Activated naive CD8-positive, alpha-beta T cell (primary cell): ENCODE measurements at regions not wholly inside any gene's neighbourhood (a gene's known extent, or its start where the extent isn't known, plus 50 kb on each side); places are given as distances from the start of the nearest gene placed in this dataset.
A peak's percentile ranks its signal among the peaks of the same experiment; 100 is the strongest.

ENCODE experiments used
- H3K27ac Mint-ChIP-seq: one replicate; pipeline ENCODE4 v1.8.0; 2021; ENCODE audit warnings: mixed read lengths
- H3K27me3 Mint-ChIP-seq: one replicate; pipeline ENCODE4 v1.8.0; 2021; ENCODE audit warnings: mixed read lengths
- H3K36me3 Mint-ChIP-seq: one replicate; pipeline ENCODE4 v1.8.0; 2021; ENCODE audit warnings: mixed read lengths
- H3K4me1 Mint-ChIP-seq: one replicate; pipeline ENCODE4 v1.8.0; 2021; ENCODE audit warnings: low read depth, mixed read lengths
- H3K4me3 Mint-ChIP-seq: one replicate; pipeline ENCODE4 v1.8.0; 2021; ENCODE audit warnings: mild to moderate bottlenecking, mixed read lengths
- H3K9me3 Mint-ChIP-seq: one replicate; pipeline ENCODE4 v1.8.0; 2021; ENCODE audit warnings: low read depth, mixed read lengths

GRCh38 chr2:9681427-9681817 is 50.6 kb upstream of the YWHAQ start:
- Mint-ChIP-seq H3K4me1 (peaks cover 4% of the 10 kb centered on the region), H3K27me3 (no peaks in the 10 kb centered on the region), H3K27ac (peak overlapping the region; percentile 64), H3K4me3 (no peak overlapping the region), H3K9me3 (no peaks in the 10 kb centered on the region), H3K36me3 (no peaks in the 10 kb centered on the region)

- peaks cover 4% of the 10 kb centered on the region for H3K4me1 Mint-ChIP-seq
- no peak overlapping the region for H3K4me3 Mint-ChIP-seq
- no peaks in the 10 kb centered on the region for H3K27me3 Mint-ChIP-seq
- no peak overlapping the region for H3K27ac Mint-ChIP-seq
- no peaks in the 10 kb centered on the region for H3K9me3 Mint-ChIP-seq
- H3K36me3 Mint-ChIP-seq, result no peaks in the 10 kb centered on the region
Observed at GRCh38 chr2:9685637-9686036, 54.8 kb upstream of the YWHAQ start.

GRCh38 chr2:9686061-9686460 is 55.3 kb upstream of the YWHAQ start:
- Mint-ChIP-seq H3K36me3 (no peaks in the 10 kb centered on the region), H3K27ac (no peak overlapping the region), H3K27me3 (no peaks in the 10 kb centered on the region), H3K4me1 (peaks cover 4% of the 10 kb centered on the region), H3K9me3 (no peaks in the 10 kb centered on the region), H3K4me3 (no peak overlapping the region)

DNA sequence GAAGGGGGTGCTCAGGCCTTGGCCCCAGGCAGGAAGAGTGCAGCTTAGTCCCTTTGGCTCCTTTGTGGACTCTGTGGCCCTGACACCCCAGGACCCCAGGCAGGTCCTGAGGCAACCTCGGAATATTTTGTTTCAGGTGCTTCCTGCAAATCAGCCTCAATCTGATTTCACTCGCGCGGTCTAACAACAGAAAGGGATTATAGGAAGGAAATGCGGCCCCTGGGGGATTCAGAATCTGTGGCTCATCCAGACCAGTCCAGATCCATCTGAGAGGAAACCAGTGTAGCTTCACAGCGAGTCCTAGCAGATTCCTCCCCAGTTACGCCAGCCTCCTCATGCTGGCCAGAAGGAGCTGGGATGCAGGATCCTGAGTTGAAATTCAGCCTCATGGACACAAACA is 59.5 kb upstream of the YWHAQ start:
- H3K4me3 Mint-ChIP-seq, result no peak overlapping the region

DNA sequence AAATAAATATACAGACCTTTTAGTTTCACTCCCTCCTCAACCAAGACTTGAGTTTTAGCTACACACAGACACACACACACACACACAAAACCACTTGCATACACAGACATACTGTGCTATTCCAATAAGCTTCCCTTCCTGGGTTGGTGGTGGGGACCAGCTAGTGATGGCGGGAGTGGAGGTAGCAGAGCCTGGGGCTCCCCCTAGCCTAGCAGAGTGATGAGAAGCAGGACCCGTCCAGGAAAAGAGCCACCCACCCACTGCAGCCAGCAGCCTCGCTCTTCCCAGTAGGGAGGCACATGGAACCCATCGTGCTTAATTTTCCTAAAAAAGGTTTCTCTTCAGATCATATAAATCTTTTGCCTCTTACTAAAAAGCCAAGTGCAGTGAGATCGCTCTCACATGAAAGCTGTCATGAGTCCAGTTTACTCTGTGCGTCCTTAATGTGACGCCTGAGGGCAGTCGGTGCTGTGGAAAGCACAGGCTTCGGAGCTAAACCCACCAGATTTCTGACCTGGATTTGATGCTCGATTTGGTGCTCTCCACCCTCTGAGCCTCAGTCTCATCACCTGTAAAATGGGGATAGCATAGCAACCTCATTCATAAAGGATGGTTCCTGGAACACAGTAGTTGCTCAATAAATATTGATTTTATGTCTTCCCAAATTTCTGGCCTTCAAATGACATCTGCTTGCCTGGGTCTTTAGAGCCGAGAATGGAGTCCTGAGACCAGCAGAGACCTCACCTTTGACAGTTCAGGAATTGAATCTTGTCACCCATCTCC is 60.1 kb upstream of the YWHAQ start:
- no peaks in the 10 kb centered on the region for H3K4me1 Mint-ChIP-seq
- no peaks in the 10 kb centered on the region for H3K9me3 Mint-ChIP-seq
- H3K4me3 Mint-ChIP-seq, result no peak overlapping the region
- no peaks in the 10 kb centered on the region for H3K36me3 Mint-ChIP-seq
- H3K27ac Mint-ChIP-seq, result no peak overlapping the region
- no peaks in the 10 kb centered on the region for H3K27me3 Mint-ChIP-seq

More for the DNA sequence above, 59.5 kb upstream of the YWHAQ start:
- Mint-ChIP-seq H3K9me3 (no peaks in the 10 kb centered on the region), H3K4me1 (no peaks in the 10 kb centered on the region), H3K27ac (no peak overlapping the region), H3K27me3 (no peaks in the 10 kb centered on the region), H3K36me3 (no peaks in the 10 kb centered on the region)

DNA sequence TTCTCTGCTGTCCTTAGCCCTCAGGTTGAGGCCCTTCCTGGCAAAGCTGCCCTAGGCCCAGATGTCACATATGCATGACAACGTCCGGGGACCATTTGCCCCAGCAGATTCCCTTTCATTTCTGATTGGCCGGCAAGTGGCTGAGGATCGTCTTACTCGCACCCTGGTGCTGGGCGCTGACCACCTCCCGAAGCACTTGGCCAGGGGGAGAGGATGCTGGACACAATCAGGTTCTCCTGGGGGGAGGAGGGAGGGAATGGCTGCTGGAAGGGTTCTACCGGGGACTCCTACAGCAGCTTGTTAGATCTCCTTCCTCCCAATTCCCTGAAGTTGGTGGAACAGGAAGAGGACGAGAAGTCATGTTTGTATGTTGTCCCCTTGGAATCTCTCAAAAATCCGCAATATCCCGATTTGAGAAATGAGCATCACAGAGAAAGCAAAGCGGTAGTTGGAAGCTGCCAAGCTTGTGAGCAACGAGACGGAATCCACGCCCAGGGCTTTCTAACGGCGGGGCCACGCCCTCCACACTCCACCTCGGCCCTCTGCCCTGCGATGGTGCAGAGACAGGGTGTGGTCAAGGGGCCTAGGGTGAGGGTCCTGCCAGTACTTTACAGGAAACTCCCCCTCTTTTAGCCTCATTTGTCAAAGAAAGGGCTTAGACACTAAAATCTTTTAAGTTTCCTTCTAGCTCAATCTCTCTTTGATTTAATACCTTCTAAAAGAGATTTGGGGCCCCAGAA is 61.8 kb upstream of the YWHAQ start:
- Mint-ChIP-seq H3K27me3 (no peaks in the 10 kb centered on the region), H3K4me1 (peaks cover 1% of the 10 kb centered on the region), H3K4me3 (no peak overlapping the region), H3K36me3 (no peaks in the 10 kb centered on the region), H3K9me3 (no peaks in the 10 kb centered on the region), H3K27ac (no peak overlapping the region)

- no peaks in the 10 kb centered on the region for H3K27me3 Mint-ChIP-seq
- no peaks in the 10 kb centered on the region for H3K9me3 Mint-ChIP-seq
- peaks cover 7% of the 10 kb centered on the region for H3K4me1 Mint-ChIP-seq
- no peak overlapping the region for H3K4me3 Mint-ChIP-seq
- no peak overlapping the region for H3K27ac Mint-ChIP-seq
- H3K36me3 Mint-ChIP-seq, result no peaks in the 10 kb centered on the region
Observed at GRCh38 chr2:9693196-9693491, 62.3 kb upstream of the YWHAQ start.

GRCh38 chr2:9693646-9694045 is 62.8 kb upstream of the YWHAQ start:
- H3K4me3 Mint-ChIP-seq, result no peak overlapping the region
- H3K27ac Mint-ChIP-seq, result no peak overlapping the region

DNA sequence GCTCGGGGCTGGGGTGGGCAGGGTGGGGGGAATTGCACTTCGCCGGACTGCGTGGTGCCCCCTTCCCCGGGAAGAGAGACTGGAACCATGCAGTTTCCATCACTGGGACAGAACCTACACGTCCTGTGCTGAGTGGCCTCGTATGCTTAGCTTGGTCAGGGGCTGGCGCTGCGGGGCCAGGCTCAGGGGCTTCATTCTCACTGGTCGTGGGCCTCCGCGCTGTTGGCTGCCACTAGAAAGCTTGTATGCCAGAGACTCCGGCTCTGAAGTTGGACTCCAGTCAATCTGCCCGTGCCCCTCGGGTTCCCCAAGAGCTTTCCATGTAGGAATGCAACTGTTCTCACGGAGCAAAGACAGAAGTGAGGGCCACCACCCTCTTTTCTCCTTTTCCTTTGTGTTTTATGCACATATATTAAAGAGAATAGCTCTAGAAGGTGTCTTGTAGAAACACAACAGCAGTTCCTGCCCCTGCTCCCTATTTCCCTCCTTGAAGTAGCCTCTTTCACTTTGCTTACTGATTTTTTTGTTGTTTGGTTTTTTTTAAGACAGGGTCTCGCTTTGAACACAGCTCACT is 64.0 kb upstream of the YWHAQ start:
- H3K27me3 Mint-ChIP-seq, result no peaks in the 10 kb centered on the region
- no peak overlapping the region for H3K27ac Mint-ChIP-seq
- no peaks in the 10 kb centered on the region for H3K9me3 Mint-ChIP-seq
- H3K36me3 Mint-ChIP-seq, result no peaks in the 10 kb centered on the region
- H3K4me1 Mint-ChIP-seq, result peaks cover 13% of the 10 kb centered on the region
- no peak overlapping the region for H3K4me3 Mint-ChIP-seq

More at GRCh38 chr2:9693646-9694045, 62.8 kb upstream of the YWHAQ start:
- Mint-ChIP-seq H3K9me3 (no peaks in the 10 kb centered on the region), H3K36me3 (no peaks in the 10 kb centered on the region), H3K27me3 (no peaks in the 10 kb centered on the region), H3K4me1 (peaks cover 8% of the 10 kb centered on the region)

- Mint-ChIP-seq H3K4me3 (no peak overlapping the region), H3K4me1 (peaks cover 13% of the 10 kb centered on the region), H3K36me3 (no peaks in the 10 kb centered on the region), H3K27ac (no peak overlapping the region), H3K27me3 (no peaks in the 10 kb centered on the region), H3K9me3 (no peaks in the 10 kb centered on the region)
Observed at GRCh38 chr2:9695941-9696340, 65.1 kb upstream of the YWHAQ start.

- H3K4me1 Mint-ChIP-seq, result peaks cover 13% of the 10 kb centered on the region
- H3K4me3 Mint-ChIP-seq, result no peak overlapping the region
- no peaks in the 10 kb centered on the region for H3K36me3 Mint-ChIP-seq
- no peaks in the 10 kb centered on the region for H3K27me3 Mint-ChIP-seq
- H3K9me3 Mint-ChIP-seq, result no peaks in the 10 kb centered on the region
- no peak overlapping the region for H3K27ac Mint-ChIP-seq
Observed at GRCh38 chr2:9696731-9697130, 65.9 kb upstream of the YWHAQ start.

DNA sequence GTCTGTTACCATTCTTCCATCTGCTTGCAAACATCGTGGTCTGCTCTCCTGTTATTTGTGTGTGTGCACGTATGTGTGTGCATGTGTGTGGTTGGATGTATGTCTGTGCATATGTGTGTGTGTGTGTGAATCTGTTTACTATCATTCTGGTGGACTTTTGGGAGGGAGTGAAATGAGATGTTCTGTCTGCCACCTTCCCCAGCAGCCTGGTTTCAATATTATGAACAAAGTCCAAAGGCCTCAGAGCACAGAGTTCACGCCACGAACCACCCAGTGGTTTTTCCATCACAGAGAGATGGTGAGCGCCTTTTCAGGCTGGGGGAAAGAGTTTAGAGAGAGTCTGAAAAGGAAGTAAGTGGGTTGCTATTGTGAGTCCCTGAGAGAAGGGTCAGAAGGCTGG is 67.1 kb upstream of the YWHAQ start:
- H3K4me1 Mint-ChIP-seq, result peaks cover 21% of the 10 kb centered on the region
- no peak overlapping the region for H3K27ac Mint-ChIP-seq
- H3K4me3 Mint-ChIP-seq, result no peak overlapping the region
- H3K27me3 Mint-ChIP-seq, result no peaks in the 10 kb centered on the region
- no peaks in the 10 kb centered on the region for H3K9me3 Mint-ChIP-seq
- no peaks in the 10 kb centered on the region for H3K36me3 Mint-ChIP-seq

GRCh38 chr2:9699139-9700108 is 68.6 kb upstream of the YWHAQ start:
- Mint-ChIP-seq H3K27ac (peak overlapping the region; percentile 68), H3K36me3 (no peaks in the 10 kb centered on the region), H3K27me3 (no peaks in the 10 kb centered on the region), H3K9me3 (no peaks in the 10 kb centered on the region), H3K4me3 (no peak overlapping the region), H3K4me1 (peaks cover 32% of the 10 kb centered on the region)

DNA sequence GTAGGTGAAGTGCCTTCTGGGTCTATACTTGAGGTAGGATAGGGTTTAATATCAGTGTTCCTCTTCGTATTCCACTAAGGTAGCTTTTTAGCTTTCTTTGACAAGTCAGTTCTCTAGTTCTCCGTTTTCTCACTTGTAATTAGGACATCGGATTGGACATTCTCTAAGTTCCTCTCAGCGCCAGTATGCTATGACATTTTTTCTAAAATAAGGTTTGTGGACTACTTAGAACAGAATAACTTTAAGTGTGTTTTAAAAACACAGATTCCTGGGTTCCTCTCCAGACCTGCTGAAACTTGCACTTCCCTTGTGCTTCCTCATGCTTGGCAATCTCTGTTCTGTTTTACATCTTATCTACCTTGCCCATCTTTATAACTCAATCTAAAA is 69.3 kb upstream of the YWHAQ start:
- Mint-ChIP-seq H3K9me3 (no peaks in the 10 kb centered on the region), H3K4me1 (peaks cover 35% of the 10 kb centered on the region), H3K36me3 (no peaks in the 10 kb centered on the region), H3K4me3 (no peak overlapping the region), H3K27ac (no peak overlapping the region), H3K27me3 (no peaks in the 10 kb centered on the region)
